HG02981 (cell line): ENCODE measurements at regions not wholly inside any gene's neighbourhood (a gene's known extent, or its start where the extent isn't known, plus 50 kb on each side); places are given as distances from the start of the nearest gene placed in this dataset.

Experiments used
- ATAC-seq: cut with Tn5 transposase; IDR thresholded peaks from one replicate; pipeline ENCODE4 v1.9.1; 2021; ENCODE audit warnings: mild to moderate bottlenecking, moderate library complexity; ENCODE audit not compliant: unreplicated experiment

DNA sequence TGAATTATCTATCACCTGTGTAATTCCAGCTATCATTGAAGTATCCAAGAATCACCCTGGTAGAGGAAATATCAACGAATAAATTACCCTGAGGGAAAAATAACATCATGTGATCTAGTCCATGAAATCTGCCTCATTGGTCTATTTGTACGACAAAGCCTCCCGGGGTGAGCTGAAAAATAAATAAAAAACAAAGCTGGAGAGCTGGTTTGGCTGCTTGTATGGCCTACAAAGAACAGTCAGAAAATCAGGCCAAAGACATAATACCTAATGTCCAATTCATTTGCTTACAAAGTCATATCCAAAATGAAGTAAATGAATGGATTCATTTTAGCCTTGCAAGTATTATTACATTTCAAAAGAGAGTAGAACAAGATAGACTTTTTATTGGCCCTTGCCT is 449.9 kb downstream of the KLF12 start:
- ATAC-seq, result no peak

DNA sequence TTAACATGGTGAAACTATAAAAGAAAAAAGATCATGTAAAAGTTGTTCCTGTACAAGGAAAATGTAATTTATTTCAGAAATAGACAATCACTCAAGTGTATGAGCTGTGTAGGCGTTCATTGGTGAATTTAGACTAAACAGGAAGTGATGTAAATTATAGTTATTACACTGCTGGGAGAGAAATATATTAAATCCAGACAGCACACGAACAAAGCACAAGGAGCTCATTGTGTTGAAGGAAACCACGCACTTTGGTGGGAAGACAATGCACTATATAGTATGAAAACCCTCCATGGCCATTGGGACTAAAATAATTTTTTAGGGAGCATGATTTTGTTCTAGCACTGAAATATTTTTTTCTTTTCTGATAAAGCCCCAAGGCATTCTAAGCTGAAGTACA is 450.5 kb downstream of the KLF12 start:
- no peak for ATAC-seq

DNA sequence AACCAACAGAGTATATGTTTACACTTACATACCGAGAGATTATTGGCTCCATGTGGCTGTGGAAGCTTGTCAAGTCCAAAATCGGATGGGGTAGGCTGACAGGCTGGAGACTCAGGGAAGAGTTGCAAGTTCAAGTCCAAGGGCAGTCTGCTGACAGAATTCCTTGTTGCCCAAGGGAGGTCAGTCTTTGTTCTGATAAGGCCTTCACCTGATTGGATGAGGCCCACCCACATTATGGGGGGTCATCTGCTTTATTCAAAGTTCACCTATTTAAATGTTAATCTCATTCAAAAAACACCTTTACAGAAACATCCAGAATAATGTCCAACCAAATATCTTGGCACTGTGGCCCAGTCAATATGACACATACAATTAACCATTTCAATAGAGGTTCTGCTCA is 452.4 kb downstream of the KLF12 start:
- no peak for ATAC-seq

DNA sequence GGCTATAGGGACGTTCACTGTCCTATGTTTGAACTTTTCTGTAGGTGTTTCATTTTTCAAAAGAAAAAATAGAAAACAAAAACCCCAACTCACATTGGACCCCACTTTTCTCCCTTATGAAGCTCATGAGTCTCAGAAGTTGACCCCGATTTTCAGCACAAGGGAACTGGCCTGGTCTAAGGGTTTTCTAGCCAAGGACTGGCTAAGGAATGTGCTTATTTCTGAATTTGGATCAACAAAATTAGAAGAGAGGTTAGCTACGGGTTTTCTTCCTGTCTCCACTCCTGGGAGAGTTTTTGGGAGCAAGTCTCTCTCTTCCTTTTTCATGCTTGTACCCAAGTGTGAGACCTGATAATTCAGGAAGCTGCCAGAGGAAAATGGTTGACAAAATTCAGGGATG is 453.2 kb downstream of the KLF12 start:
- no peak for ATAC-seq

DNA sequence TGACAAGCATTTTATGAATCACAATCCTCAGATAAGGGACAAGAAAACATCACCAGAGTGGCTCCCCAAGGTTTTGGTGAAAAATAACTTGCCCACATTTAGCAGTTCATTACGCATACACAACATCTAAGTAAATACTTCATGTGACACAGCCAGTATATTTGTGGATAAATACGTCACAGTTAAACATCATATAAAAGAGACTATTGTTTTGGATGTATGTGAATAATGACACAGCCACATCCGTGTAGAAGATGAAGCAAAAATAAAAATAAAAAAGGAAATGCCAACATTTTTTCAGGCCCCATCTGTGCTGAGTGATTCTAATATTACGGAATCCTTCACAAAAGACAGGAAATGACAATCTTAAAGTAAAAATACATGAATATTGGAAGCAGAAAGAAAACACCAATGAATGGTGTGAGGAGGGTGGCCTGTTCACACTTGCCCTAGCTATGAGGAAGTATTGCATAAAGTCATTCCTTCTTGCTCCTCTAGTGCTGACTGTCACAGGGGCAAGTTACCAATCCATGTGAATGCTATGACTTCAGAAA is 457.1 kb downstream of the KLF12 start:
- ATAC-seq, result no peak

DNA sequence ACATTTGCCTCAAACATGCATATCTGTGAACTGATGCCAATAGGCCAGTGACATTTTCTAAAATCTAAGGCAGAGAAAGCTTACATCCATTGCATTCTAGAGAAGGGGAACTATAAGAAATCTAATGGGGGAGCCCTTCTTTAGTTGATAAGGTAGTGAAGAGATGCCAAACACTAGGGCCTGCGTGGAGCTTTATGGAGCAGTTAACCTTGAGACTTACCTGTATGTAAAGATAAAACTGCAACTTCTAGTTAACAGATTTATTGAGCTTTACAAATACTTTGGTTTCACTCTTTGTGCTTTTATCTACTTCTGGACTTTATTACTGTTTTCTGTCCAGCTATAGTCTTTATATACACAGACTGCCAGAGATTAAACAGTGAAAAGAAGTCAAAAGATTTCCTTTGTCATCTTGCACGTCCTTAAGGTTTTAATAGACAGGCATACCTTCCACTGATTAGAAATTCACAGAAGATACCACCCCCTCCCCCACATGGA is 457.6 kb downstream of the KLF12 start:
- no peak for ATAC-seq

DNA sequence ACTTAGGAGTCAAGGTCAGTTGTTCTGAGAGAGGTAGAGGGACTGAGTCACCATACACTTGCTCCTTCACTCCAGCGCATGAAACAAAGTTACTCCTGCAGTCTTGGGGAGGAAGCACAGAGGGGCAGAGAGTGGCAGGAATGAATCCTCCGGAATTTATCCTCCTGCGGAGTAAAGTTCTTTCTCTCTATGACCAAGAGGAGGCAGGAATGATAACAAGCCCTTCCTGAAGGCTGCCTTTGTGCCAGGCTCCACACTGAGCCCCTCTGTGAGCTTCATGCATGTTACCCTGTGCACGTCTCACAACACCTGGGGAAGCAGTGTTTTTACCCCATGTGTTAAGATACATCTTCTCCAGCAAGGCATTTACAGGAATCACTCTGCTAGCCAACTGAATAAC is 458.4 kb downstream of the KLF12 start:
- ATAC-seq, result no peak

DNA sequence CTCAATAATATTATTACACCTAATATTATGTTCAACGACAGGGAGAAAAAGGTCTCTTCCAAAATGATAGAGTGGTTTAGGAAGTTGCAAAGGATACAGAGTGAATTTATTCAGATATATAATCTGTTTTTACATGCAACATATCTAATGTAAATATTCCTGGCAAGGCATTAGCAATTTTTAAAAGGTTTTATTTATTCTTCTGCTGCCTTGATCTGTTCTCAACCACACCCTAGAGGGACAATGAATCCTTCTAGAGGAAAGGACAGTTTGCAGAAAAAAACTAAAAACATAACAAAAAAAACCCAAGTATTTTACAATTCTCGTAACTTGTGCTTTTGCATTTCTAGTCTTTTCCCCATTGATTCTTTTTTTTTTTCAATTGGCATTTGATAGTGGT is 459.6 kb downstream of the KLF12 start:
- ATAC-seq, result no peak

DNA sequence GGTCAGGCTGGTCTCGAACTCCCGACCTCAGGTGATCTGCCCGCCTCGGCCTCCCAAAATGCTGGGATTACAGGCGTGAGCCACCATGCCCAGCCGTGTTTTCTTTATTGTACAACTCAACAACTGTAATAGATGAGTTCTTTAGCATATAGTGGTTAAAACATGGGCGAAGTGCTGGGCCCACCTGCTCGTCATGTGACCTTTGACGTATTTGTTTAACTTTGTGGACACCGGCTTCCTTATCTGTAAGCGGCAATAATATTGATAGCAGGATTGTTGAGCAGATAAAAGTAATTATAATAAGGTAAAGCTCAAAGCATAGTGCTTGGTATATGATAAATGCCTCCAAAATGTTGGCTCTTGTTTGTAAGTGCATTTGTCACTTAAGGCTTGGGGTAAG is 460.3 kb downstream of the KLF12 start:
- ATAC-seq, result no peak

DNA sequence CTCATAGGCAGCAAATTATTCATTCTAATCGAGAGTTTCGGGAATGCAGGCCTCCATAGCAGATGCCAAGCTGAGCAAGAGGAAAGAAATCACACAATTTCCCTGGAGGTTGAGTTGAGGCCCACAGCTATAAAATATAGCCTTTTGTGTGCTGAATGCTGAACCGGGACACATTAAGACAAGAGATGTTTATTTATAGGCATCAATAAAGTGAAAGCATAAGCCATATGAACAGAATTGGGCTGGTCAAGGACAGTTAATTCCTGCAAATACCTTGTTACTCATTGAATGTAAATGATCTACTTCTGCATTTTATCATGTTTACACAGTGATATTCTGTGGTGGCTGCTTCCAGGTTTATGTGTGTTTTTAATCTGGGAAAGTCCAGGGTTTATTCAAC is 461.7 kb downstream of the KLF12 start:
- ATAC-seq, result no peak

DNA sequence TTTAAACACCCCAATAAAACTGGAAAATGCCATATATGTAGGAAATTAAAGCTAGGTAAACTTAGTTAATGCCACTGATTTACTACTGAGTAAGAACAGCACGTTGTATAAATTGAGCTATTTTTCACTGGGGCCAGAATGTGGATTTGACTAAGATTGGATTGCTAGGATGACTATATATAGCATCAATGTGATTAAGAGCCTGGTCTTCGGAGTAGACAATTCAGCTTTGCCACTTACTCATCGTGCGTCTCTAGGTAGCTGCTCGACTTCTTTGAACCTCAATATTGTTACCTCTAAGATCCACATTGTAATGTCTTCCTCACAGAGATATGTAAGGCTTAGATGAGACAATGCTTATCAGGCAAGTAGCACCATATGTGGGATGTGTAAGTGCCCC is 462.5 kb downstream of the KLF12 start:
- ATAC-seq, result no peak

DNA sequence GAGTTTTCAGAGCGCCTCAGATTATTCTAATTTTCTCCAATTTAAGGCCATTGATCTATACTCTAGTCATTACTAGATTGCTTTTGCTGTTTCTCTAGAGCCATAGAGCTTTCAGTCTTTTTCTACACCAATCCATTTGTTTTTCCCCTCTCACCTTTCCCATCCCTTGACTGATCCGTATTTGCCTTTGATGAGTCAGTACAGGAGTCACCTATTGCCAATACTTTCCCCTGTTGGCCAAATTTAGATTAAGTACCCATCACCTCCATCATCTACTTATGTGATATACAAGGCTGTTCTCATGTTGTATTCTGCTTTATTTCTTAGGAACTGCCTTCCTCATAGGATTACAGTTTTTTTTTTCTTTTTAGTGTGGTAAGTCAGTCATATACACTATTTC is 463.2 kb downstream of the KLF12 start:
- no peak for ATAC-seq

DNA sequence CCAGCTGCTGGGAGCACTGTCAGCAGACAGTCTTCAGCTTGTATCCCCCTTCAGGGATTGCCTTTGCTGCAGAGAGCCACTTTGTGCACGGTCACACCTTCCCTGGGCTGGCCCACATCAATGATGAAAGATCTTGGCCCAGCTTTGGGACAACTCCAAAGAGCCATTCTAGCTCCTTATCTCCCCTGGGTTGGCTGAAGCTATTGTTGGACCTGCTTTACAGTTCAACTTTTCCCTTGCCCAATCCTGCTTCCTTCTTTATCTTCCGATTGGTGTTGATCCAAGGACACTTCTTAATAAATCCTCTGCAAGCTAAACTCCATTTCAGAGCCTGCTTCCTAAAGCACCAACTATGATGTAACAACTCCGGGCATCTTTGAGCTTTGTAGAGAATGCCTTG is 466.4 kb downstream of the KLF12 start:
- ATAC-seq, result no peak

DNA sequence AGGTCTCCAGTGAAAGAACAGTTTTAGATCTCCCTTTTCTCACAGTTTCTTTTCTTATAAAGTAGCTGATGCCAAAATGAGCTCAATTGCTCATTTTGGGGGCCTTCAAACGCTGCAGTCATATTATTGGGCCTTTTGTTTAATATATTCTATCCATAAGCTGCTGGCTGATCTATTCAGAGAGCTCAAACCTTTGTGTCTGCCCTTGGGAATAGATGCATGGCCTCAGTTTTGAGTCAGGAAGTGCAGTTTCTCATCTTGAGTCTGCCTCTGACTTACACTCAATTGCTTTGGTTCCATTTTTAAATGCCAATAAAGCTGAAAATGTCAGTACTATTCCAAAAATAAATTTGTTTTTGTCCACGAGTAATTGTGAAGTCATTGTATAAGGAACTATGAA is 468.9 kb downstream of the KLF12 start:
- ATAC-seq, result no peak

DNA sequence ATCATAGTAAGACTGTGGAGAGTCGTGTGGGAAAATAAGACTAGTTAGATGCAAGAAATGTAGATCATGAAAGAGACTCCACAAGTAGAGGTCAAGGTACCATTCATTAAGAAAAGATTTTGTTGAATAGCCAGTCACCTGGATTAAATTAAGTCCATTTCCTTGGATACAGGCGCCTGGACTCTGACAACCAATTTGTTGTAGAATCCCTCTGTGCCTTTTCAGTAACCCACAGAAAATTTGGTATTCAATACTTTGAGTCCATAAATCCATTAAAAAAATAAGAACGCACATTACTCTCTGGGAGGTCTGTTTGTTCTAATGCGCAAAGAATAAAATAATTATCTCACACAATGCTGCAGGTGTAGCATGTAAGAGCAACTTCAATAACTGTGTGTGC is 469.4 kb downstream of the KLF12 start:
- no peak for ATAC-seq

DNA sequence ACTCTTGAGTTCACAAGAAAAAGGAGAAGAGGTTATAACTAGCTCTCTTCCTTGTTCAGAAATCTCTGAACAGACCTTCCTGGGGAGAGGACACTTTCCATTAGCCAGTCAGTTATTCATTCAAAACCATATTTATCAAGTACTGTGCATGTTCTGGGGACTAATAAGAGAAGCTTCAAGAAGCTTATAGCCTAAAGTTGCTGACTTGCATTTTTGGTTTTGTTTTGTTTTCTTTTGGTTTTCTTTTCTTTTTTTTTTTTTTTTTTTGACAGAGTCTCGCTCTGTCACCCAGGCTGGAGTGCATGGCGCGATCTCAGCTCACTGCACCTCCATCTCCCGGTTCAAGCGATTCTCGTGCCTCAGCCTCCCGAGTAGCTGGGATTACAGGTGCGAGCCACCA is 471.4 kb downstream of the KLF12 start:
- no peak for ATAC-seq

DNA sequence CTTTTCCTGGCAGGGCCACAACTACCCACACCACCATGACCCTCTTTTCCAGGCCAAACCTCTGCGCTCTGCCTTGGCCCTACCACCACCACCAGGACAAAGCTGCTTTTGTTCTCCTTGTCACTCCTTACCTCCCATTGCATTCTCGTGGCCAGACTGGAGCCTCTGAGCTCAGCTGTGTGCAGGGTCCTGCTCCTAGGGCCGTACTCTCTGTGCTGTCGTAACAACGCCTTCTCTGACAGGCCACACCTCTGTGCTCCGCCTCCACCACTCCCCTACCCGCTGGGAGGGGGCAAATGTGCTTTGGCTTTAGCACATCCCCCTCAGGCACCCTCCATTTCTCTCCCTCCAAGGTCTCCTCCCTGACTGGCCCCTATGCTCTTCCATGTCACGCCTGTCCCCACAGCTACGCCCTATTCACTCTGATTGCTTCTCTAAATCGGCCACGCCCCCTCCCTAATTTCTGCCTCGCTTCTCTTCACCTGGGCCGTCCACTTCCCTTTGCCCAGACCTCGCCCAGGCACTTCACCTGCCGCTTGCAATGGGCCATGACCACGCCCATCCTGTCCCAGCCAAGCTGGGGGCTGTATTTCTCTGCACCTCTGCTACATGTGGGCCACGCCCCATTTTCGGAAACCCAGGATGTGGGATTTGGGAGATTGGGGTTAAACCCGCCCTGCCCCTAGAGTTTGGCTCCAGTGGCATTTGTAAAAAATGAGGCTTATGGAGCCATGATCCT is 472.3 kb downstream of the KLF12 start:
- no peak for ATAC-seq

DNA sequence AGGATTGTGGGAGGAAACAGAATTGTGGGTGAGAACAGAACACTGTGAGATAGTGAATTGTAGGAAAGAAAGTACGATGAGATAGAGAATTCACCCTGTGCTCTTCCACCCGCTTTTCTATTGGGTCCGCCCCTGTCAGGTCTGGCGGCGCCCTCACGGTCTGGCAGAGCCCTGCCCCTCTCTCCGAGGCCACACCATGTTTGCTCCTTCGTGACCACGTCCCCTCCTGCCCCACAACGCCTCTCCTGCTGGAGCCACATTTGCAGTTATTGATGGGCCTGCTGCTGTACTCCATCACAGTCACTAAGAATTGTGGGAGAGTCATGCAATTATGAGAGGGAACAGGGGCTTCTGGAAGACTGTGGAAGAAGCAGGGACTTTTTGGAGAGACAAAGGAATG is 473.1 kb downstream of the KLF12 start:
- no peak for ATAC-seq

DNA sequence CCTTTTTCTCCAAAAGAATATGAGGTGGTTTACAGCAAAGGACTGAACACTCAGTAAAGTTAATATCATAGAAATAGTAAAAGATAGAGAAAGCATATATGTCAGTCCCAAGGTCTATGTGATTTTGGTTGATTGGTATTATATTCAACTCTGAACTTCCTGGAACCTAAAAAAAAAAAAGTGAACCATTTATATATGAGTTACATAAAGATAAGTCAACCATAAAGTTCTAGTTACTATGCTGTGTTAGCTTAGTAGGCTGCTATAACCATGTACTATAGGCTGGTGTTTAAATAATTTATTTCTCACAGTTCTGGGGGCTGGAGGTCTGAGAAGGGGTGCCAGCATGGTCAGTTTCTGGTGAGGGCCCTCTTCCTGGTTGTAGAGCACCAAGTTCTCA is 475.6 kb downstream of the KLF12 start:
- no peak for ATAC-seq

DNA sequence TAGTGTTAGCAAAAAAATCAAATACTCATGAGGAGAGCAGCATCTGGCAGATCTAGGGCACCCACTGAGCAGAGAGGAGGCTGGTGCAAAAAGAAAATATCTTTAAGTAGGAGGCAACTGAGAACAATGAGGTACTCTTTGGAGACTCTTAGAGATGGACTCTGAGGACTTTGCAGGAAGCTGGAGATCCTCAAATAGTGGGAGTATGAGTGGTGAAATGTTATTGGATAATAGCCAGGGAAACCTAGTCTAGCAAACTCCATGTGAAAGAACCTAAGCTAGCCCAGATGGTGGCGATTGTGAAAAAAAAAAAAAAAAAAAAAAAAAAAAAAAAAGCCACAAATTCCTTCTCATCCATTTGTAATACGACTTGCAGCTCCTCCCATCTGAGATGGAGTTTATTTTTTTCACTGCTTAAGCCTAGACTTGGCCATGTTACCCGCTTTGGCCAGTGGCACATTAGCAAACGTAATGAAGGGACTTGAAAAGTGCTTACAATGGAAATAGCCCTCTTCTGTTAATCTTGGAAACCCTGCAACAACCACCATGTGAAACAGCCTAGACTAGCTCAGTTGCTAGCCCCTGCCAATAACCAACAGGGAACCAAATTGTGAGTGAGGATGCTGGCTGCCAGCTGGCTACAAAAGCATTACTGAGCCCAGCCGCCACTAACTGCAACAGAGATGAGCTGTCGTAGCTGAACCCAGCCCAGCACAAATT is 476.2 kb downstream of the KLF12 start:
- ATAC-seq, result no peak

DNA sequence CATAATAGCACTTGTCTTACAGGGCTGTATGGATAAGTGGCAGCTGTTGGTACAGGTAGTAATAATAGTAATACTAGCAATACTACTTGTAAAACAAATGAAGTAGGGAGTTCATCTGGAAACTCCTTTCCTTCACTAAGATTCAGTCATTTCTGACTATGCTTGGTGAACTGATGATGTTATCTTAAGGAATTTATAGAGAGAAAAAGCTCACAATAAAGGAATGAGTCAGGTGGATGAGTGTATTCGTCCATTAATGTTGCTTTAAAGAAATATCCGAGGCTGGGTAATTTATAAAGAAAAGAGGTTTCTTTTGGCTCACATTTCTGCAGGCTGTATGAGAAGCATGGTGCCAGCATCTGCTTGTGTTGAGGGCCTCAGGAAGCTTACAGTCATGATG is 477.3 kb downstream of the KLF12 start:
- ATAC-seq, result no peak

DNA sequence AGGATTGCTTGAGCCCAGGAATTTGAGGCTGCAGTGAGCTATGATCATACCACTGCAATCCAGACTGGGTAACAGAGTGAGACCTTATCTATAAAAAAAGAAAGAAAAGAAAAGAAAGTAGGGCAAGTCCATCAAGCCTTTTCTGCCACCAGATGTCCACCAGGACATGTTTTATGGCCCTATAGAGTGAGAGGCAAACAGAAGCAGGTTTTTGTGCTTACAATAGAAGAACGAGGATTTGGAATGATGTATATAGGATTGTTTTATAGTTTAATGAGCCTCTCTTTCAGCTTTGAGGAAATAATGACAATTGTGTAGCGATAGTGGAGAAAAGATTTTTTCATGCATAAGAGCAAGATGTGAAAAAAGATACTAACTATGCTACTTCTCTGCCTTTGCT is 480.5 kb downstream of the KLF12 start:
- ATAC-seq, result no peak
